HG02973 (cell line): ENCODE measurements at regions not wholly inside any gene's neighbourhood (a gene's known extent, or its start where the extent isn't known, plus 50 kb on each side); places are given as distances from the start of the nearest gene placed in this dataset.

Source experiments
- ATAC-seq: cut with Tn5 transposase; IDR thresholded peaks from one replicate; pipeline ENCODE4 v1.9.1; 2021; ENCODE audit warnings: moderate library complexity; ENCODE audit not compliant: unreplicated experiment

DNA sequence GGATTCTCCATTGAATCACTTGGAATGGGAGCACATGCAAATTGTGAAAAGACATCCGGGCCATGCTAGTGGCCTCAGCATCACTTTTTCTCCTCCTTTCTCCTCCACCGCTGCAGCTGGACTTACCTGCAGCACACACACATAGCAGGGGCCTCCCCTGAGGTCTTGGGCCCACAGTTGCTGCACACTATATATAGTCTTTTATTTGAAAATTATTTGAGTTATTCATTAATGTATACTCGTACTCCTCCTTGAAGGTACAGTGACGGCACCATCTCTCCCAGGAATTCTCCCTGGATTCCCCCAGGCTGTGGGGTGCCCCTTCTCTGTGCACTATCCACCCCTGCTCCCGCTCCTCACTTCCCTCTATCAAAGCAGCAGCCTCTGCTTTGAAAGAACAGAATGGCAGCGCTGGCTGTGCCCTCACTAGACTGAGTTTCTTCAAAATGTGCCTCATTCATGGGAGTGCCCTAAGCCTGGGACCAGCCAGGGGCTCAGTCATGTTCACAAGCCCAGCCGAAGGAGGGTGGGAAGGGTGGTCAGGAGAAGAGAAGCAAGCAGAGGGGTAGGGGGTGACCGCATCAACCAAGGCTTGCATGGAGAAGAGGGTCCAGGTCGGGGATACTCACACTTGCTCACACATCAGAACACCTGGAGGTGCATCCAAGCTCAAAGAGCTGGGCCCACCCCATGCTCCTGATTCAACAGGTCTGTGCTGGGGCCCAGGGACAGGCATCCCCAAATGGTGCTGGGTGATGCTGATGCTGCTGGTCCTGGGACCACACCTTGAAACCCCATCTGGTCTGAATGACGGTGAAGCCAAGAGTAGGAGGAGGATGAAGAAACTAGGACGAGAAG is 156.2 kb upstream of the ZMIZ1 start:
- ATAC-seq = no peak

DNA sequence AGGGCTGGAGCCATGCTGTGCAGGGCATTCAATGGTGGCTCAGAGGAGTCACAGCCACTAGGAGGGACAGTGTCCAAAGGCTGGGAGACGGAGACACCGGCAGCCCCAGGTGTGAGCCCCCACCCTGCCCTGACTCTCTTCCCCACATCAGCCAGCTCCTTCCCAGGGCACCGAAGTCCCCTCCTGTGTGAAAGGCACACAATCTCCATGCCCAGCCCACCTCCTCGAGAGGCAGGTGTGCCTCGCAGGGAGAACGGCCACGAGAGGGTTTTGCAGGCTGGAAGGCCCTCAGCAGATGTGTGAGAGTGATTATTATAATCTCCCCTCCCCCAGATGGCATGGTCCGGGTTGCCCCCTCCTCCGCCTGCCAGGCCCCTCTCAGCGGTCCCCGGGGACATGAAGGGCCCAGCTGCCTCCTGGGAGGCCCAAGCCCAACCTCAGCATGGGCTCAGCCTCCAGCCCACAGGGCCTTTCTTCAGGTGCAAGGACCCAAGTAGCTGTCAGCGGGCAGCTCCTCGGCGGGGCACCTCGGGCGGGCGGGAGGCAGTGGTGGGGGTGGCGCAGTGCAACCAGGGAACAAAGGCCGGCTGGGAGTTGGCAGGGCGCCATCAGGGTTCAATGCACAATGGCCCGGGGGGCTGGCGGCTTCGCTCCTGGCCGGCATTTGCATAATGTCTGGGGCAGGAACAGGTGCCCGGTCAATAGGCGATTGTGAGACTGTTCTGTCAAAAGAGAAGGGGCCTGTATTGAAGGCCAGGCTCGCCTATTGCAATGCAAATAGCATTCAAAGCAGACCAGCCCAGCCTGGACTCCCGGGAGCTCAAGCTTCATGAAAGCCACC is 155.3 kb upstream of the ZMIZ1 start:
- no peak for ATAC-seq

DNA sequence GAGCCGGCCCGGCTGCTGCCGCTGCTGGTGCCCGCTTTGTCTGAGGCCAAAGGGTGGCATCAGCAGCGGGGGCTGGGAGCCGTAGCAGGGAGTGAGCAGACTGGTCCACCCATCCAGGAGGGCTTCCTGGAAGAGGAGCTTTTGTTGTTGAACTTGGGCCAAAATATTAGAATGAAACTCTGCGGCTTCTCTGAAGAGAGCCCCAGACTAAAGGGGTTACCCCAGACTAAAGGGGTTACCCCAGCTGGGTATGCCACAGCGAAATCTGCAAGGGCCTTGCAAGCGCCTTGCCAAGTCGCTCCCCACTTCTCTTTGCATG is 154.7 kb upstream of the ZMIZ1 start:
- no peak for ATAC-seq

DNA sequence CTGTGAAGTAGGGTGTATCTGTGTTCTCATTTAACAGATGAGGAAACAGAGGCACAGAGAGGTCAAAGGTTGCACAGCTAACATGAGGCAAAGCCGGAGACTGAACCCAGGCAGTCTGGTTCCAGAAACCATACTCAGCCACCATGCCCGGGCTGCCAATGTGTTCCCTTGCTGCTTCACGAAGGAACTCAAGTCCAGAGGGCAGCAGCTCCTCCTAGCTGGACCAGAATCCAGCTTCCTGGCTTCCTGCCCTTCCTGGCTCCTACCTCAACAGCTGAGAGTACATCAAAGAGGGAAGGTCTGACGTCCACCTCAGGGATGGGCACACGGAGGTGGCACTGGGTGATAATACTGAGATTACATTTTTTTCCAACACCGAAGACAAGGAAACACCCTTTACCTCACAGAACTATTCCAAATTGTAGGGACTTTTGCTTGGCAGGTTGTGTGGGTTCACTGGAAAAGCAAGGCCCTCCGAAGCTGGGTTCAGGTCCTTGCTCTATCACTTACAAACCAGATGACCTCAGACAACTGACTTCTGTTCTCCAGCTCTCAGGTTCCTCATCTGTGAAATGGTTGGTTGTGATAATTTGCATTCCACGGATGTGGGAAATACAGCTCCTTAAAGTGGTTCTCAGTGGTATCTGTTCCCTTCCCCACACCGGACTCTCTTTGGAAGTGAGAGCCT is 154.1 kb upstream of the ZMIZ1 start:
- no peak for ATAC-seq

DNA sequence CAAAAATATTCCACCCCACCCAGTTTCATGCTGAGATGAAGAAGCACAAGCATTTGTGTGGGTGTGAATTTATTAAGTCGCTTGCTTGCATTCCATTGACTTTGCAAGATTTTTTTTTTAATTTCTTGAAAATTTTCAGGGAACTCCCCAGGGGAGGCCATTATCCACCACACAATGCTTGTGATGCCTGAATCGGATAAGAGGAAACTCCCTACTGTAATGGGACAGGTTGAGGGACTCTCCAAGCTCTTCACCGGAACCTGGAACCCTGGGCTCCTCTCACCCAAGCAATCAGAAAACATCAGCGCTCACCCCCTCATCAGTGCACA is 153.6 kb upstream of the ZMIZ1 start:
- ATAC-seq = no peak

DNA sequence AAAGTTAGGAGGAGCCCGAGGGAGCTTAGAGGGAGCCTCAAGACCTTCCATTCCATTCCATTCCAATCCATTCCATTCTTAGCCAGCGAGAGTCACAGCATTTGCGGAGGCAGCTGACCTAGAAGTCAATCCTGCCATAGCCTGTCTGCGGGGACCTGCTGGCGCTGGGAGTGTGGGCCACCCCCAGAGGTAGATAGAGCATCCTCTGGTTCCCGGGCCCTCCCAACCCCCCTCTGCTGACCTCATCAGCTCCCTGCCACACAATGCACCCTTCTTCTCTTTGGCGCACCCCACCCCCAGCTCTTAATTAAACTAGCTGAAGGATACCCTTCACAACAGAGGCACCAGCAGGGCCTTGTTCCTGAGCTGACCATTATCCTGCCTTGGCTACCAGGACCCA is 152.5 kb upstream of the ZMIZ1 start:
- ATAC-seq = no peak

DNA sequence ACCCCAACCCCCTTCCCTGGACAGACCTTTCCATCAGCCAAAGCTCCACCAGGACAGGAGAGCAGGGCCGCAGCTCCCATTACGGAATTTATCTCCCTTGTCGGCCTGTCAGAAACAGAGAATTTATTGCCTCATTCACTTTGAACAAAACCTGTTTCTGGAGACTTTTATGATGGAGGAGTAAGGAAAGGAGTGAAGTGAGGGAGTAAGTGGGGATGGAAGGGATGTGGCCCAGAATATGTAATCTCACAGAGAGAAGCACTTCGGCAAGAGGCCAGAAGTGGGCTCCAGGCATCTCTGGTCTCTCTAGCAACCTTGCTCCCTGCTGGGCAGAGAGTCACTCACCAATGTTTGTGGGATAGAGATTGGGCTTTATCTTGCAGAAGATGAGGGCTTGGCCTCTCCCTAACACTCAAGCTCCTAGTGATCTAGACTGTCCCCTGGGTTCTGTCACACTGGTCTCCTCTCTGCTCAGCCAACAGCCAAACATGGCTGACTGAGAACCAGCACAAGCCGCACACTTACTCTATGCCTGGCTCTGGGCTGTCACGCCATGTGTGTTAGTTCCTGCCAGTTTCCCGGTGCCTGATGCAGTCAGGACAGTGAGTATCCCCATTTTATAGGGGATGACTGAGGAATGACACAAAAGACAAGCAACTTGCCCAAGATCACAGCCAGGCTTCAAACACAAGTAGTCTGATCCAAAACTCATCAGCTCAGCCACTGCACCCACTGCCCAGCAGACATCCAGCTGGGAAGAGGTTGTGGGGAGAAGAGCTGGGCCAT is 149.4 kb upstream of the ZMIZ1 start:
- ATAC-seq = no peak

DNA sequence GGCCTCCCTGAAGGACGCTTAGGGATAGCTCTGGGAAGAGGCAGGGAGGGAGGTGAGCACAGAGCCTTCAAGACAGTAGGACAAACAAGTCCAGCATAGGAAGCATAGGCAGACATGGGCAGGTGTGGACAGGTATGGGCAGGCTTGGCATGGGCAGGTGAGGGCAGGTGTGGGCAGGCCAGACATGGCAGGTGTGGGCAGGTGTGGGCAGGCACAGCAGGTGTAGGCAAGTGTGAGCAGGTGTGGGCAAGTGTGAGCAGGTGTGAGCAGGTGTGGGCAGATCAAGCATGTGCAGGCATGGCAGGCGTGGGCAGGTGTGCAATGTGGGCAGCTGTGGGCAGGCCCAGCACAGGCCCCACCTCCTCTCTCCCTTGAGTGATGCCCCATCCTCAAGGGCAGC is 148.8 kb upstream of the ZMIZ1 start:
- no peak for ATAC-seq

DNA sequence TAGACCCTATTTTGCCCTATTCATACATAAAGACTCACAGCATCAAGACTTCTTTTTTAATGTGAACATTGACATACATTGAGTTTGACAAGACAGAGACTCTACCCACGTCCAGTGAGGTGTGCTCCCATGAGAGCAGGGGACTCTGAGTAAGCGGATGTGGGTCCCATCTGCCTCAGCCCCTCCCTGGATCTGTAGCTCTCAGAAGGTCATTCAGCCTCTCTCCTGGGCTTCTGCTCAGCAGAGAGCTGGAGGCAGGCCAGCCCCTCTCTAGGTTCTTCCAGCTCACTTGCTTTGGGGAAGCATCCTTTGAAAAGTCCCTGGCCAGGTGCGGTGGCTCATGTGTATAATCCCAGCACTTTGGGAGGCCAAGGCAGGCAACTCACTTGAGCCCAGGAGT is 146.9 kb upstream of the ZMIZ1 start:
- no peak for ATAC-seq

DNA sequence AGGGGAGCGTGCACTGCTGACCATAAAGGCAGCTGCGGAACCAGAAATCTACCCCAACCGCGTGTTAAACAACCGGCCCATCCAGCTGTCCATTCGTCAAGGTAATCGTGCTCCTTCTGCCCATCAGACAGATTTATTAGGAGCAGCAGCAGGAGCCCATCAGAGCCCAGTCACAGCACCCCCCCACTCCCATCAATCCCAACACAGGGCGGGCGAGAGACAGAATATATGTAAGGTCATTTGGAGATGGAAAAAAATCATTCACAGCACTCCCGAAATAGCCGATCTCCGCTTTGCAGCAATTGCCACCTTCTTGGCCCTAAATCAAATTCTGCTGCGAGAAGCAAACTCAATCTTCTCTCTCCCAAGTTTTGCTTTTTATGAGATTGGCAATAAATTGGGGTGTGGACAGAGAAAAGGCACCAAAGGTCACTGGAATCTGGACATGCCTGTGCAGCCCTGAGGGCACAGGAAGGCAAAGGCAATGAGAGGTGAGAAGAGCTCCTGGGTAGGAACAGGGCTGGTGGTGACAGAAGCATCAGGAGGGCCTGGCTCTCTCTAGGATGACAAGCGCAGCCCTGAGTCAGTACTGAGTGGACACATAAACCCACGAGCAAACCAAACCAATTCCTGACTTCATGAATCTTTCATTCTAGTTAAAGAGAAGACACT is 145.0 kb upstream of the ZMIZ1 start:
- no peak for ATAC-seq

DNA sequence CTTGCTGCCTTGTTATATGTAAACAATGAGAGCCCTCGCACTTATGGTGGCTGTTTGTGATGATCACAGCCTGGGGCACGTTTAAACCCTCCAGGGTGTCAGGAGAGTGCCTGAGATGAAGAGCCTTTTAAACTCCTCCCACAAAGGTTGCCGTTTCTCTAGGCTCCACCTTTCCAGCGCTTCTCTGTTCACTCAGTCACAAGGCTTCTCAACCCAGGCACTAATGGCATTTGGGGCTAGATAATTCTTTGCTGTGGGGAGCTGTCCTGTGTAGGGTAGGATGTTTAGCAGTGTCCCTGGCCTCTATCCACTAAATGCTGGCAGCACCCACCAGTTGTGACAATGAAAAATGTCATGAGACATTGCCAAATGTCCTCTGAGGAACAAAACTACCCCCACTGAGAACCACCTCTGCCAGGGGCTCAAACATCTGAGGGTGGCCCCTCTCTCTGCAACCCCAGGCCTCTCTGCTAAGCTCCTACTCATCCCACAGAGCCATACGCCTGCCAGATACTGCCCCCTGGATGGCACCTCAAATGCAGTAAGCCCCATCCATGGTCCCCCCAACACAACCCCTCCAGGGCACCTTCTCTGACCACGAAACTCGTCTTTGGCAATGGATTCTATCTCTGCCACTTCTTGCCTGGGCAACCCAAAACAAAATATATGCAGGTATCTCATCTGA is 144.3 kb upstream of the ZMIZ1 start:
- ATAC-seq = no peak

DNA sequence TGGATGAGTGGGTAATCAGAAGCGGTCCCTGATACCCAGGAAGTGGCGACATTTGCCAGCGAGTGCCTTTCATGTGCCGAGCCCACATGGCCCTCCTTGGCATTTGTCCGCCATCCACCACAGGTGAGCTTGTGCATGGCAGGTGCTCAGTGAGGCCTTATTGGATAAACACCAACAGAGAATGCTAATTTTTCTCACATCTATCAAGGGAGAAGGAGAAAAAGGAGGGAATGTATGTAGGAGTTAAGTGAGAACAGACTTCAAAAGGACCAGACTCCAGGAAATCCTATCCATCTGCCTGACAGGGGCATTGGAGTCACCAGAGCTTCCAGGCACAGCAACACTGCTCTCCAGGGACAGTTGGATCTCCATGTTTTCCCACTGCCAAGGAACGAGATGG is 143.5 kb upstream of the ZMIZ1 start:
- no peak for ATAC-seq

DNA sequence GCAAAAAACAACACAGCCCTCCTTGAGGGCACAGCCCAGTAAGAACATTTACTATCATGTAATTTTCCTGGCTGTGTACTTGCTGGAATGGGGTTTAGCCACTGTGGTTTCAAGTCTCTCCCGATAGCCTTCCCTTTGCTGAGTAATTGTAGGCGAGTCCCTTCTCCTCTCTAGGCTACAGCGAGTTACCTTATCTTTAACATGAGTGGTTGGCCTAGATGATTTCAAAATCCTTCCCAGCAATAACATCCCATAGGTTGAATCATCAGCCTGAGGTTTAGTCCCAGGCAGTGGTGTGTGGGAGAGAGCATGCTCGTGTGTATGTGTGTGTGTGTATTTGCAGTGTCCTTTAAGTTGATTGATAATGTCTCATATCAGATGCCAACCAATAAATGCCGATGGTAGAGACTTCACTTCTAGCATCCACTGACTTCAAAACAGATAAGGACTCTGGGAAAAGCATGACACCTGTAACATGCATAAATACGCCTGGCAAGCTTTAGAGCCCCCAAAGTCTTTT is 142.9 kb upstream of the ZMIZ1 start:
- no peak for ATAC-seq

DNA sequence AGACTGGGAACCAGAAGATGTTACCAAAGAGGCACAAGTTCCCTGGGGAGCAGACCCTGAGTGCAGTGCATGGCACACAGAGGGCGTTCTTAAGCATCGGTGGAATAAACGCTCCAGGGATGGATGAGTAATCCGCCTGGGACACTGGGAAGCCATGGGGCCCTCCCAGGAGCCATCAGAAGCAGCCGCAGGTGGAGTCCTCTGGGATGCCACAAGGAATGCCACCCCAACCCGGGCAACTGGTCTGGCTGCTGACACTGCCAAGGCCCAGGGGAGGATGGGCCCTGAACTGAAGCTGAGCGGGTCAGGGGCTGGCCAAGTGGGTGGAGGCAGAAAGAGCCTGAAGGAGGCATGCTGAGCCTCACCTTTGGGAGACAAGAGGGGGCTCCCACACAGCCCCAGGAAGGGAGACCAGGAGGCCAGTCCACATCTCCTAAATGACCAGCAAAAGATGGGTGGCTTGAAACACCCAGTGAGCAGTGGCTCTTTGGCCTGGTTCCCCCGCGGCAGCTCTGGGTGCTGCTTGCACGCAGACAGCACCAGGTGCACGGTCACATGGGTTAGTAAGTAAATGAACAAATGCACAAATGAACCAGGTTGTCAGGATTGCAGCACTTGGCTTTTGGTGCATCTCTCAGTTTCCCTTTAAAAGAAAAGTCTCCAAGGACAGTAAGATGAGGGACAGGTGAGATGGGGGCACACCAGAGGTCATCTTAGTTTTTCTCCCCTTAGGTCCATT is 141.3 kb upstream of the ZMIZ1 start:
- no peak for ATAC-seq

DNA sequence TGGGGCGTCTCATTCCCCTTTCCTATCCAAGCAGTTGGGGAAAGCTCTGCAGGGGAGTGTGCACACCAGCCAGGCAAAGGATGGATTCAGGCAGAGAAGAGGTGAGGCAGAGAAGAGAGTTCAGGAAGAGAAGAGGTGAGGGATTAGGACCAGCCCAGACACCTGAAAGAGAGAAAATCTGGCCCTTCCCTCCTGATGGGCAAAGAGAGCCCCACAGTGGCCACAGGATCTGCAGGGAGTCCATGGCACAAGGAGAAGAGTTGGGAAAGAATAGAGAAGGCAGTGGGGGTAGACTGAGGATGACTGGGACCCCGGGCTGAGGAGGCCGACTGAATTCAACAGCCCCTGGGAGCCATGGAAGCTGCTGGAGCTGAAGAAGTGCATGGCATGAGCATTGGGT is 140.4 kb upstream of the ZMIZ1 start:
- ATAC-seq = no peak

DNA sequence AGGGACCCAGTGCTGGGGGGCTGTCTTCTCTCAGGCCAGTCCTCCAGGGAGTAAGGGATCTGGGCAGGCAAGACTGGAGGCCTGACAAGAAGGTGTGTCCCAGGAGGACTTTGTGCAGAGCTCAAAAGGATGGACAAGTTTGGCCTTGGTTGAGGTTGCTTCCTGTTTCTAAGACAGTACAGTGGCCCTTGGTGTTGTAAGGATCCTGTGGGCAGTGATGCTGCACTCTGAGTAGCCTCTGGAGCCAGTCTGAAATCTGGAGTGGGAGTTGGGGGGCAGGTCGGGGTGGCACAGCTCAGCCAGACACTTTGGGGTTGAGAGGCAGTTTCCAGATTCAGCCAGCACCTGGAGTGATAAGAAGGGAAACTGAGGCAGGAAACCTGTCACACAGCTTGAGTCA is 139.2 kb upstream of the ZMIZ1 start:
- no peak for ATAC-seq

DNA sequence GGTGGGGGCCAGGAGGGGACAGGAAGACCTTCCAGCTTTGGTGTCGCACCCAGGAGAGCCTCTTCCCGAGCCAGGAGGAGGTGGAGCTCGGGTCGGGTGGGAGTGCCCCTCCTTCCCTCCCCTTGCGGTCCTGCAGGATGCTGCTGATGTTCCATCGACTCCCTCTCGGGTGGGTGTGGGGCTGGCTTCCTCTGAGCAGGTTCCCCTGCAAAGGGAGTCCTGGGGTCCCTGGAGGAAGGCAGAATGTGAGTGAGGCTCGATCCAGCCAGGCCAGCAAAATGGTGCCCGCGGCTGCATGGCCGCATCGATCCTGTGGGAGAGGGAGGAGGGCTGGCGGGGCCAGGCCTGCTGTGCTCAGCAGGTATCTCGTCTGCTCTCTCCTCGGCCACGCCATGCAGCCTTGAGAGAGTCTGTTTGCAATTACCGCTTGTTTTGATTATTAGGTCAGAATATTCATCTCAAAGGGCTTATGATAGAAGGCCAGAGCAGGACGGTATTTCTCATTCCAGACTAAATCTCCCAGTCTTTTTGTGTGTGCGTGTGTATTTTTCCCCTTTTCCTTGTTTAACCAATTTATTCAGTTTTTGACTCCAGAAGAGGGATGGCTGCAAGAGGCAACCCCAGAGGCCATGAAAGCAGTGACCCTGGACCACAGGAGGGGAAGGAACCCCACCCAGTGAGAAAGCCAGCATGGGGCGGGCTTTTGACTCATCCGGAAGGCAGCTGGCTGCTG is 137.3 kb upstream of the ZMIZ1 start:
- no peak for ATAC-seq

DNA sequence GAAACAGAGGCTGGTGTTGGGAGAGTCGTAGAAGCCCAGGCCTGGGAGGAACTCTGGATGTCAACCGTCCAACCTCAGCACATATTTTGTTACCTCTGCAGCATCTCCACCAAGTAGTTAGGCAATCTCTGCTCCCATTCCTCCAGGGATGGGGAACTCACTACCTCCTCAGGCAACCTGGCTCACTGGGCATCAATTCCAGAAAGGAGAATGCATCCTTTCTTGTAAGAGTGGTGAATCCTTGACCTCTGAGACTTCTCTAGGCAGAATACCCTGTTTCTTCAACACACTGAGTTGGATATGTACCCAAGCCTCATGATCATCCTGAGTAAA is 136.7 kb upstream of the ZMIZ1 start:
- ATAC-seq = no peak

DNA sequence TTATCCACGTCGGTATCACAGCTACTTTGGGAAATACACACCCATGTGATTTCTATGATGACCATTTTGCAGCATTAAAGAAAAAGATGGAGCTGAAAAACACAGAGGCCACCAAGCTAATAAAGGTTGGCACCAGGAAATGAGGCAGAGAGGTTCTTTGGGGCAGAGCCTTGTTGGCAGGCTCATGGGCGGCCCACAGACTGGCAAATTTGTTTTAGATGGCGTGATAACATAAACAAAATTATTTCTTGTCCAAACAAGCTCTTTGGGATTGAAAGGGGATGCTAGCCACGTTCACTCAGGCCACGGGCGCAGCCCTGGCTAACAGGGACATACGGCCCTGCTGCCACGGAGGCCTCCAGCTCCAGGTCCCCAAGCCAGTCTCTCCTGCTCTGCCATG is 135.9 kb upstream of the ZMIZ1 start:
- ATAC-seq = no peak
